ENCODE measurements at regions not wholly inside any gene's neighbourhood (a gene's known extent, or its start where the extent isn't known, plus 50 kb on each side); places are given as distances from the start of the nearest gene placed in this dataset.

GRCh38 chr10:56487746-56488145 is 126.7 kb upstream of the ZWINT start:
- TF ChIP-seq CTCF (IDR thresholded peaks at IDR 0.05): no peak
- no peak for TF ChIP-seq POLR2A (IDR thresholded peaks at IDR 0.05)

Data from sigmoid colon (tissue), 3 donors.